Right renal pelvis (tissue), 4 donors: ENCODE measurements at regions not wholly inside any gene's neighbourhood (a gene's known extent, or its start where the extent isn't known, plus 50 kb on each side); places are given as distances from the start of the nearest gene placed in this dataset.

Experiments used
- DNase-seq, 4 donors: peaks; one replicate each; pipeline ENCODE4 v3.0.0-alpha.2; 2013; ENCODE audit warnings: low read depth in 4 of 4, low spot score in 3 of 4, missing footprints in 1 of 4

DNA sequence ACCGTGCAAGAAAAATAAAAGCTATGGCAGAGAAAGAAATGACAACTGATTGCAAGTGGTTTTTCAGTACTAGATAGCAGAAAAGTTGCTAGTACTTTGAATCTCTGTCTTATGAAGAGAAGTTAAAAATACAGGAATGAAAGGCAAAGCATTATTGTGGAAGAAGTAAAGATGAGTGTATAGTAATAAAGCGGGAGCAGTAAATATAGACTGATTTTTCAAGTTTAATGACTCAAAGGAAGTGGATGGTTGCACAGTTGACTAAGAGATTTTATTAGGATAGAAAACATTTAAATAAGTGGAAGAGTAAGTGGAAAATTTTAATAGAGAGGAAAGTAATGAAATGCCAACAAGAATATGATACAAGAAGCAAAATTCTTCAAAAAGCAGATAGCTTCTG, 1076.1 kb upstream of the CADM2 start:
- DNase-seq, result no peak

DNA sequence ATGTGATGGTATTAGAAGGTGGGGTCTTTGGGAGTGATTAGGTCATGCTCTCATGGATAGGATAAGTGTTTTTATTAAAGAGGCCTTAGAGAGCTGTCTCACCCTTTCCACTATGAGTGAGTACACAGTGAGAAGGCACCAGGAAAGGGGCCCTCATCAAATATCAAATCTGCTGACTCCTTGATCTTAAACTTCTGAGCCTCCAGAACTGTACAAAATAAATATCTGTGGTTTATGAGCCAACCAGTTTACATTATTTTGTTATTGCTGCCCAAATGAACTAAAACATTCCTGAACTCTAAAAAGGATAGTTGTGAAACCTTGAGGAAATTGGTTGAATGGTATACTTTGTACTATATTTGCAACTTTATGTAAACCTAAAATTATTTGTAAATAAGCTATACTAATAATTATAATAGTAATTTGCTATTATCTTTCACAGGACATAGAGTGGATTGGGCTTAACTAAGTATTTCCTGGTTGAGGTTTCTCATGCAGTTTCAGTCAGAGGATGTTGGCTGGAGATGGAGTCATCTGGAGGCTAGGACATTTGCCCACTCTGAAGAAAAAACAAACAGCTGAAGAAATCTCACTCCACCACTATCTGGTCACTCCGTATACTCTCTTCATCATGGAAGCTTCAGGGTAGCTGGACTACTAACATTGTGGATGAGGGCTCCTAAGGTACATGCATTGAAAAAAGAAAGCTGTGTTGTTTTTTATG, 1068.6 kb upstream of the CADM2 start:
- no peak for DNase-seq

- no peak for DNase-seq
These were observed 1068.0 kb upstream of the CADM2 start for GRCh38 chr3:83890763-83891135.

DNA sequence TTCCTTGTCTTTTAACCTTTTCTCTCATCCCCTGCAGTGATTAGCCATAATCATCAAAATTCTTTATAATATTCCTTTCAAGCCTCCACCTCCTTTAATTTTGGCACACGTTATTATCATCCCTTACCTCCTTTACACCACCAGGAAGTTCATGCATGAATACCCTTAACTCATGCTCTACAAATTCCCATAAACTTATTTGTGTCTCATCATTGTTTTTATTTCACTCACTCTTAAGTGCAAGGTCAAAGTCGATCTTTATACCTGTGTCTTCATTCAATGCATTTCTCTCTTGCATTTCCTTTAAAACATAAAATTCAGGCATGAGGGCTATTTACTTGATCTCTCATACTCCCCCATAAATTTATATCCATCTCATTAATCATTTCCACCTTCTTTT, 1064.6 kb upstream of the CADM2 start:
- no peak for DNase-seq

GRCh38 chr3:83895892-83896291, 1062.9 kb upstream of the CADM2 start:
- no peak for DNase-seq

- DNase-seq, result no peak
These were observed 1055.8 kb upstream of the CADM2 start for GRCh38 chr3:83902787-83903533.

- DNase-seq, result no peak
These were observed 1045.4 kb upstream of the CADM2 start for GRCh38 chr3:83913381-83913780.

- DNase-seq, result no peak
These were observed 1032.5 kb upstream of the CADM2 start for GRCh38 chr3:83926291-83926690.

DNA sequence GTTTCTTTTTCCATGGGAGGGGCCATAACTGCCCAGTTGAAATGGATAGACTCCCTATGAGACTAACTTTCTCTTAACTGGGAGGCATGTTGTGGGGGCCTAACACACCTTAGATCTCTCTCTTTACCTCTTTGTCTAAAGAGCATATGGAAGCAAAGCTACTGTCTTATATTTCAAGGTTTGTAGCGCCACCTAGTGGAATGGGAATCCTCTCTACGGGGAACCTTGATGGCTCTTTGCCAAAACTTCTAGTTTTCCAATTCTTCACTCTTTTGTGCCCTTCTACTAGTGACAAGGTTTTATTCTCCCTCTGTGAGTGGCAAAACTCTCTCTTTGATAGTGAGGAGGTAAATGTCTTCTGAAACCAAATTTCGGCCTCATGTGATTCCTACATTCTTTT, 1030.4 kb upstream of the CADM2 start:
- DNase-seq, result no peak

GRCh38 chr3:83928903-83929302, 1029.9 kb upstream of the CADM2 start:
- DNase-seq, result no peak

- no peak for DNase-seq
These were observed 1024.4 kb upstream of the CADM2 start for GRCh38 chr3:83934192-83935021.

- DNase-seq, result no peak
These were observed 1020.3 kb upstream of the CADM2 start for GRCh38 chr3:83938491-83938890.

DNA sequence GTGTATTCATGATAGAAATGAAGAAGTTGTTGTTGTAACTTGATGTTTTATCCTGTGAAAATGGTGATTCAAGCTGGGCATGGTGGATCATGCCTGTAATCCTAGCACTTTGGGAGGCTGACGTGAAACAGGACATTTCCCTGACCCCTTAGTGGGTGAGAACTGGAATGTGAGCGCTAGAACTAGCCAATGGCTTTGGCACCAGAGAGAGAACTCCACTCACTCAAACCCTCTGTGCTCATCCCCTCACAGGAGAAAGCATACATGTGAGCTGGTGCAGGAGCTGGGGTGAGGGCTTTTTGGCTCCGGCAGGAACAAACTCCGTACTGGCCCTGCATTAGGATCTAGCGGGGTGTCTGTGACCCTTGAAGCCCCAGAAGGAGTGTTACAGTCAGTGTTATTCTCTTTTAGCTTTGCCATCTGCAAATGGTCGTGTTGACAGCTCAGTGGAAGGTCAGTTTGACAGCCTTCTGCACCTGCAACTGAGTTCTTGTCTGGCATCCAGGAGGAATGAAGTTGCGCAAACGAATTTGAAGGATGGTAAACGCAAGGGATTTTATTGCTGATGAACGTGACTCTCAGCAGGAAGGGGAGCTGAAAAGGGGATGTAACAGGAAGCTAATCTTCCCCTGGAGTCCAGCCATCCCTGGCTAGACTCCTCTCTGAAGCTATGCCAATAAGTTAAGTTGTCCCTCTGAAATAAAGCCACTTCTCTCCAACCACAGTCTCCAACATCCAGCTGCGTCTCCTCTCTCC, 1016.6 kb upstream of the CADM2 start:
- no peak for DNase-seq

DNA sequence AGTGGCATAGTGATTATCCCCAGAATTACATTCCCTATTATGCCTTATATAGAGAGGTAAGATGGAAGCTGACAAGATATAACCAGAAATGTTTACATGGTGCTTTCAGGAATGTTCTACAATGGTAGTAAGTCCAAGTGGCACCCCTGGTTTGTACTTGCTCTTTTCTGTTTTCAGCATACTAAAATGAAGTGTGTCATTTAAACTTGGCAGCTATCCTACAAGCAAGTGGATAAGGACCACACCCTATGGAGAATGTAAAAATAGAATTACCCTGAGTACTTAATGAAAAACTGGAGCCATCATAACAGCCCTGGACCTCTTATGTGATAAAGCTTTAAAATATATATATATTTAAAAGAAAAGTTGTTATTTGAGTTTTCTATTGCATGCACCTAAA, 1012.7 kb upstream of the CADM2 start:
- no peak for DNase-seq

GRCh38 chr3:83946554-83946953, 1012.2 kb upstream of the CADM2 start:
- no peak for DNase-seq

DNA sequence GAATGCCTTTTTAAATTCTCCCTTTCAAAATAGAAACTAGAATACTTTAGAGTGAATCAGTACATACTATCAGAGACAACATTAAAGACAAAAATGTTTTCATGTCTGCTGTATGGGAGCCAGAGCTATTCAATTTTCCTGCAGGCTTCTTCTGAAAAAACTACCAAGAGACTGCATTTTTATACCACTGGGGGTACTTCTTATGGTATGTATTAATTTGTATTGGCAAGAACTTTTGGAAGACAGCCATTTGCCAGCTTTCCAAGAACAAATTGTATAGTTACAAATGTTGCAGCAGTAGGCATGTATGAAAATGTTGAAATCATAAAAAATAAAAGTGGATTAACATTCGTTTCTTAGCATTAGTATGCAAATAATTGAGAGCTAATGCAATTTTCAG, 1010.0 kb upstream of the CADM2 start:
- no peak for DNase-seq

DNA sequence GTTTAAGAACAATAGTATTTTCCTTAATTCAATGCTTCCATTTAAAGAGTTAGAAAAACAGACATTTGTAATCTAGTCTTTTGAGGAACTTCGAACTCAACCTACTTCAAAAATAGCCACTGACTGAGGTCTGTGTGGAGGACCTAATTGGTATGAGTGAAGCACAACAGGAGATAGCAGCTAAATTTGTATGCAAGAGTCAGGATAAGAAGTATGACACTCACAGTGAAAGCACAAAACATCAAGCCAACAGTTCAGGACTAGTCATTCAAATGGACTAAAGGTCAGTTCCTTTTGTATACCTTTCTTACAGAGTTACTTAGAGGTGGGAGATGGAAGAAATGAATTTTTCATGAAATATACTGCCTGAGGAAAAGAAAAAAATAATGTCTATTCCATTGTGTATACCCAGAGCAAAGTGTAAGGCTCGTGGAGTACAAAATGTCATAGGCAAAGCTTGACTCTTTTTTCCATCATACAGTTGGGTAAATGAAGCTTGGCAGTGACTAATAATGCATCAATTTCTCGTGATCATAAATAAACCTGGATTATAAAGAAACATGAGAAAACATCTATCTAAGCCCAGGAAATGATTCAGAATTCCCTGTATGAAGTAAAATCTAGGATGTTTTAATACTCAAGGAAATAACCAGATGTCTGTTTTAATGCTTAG, 1005.2 kb upstream of the CADM2 start:
- no peak for DNase-seq

GRCh38 chr3:83956431-83956830, 1002.4 kb upstream of the CADM2 start:
- no peak for DNase-seq

GRCh38 chr3:83968356-83968755, 990.4 kb upstream of the CADM2 start:
- DNase-seq, result no peak

- no peak for DNase-seq
These were observed 987.1 kb upstream of the CADM2 start for GRCh38 chr3:83971666-83972065.
